Sciatic nerve (tissue), 2 donors: ENCODE measurements at regions not wholly inside any gene's neighbourhood (a gene's known extent, or its start where the extent isn't known, plus 50 kb on each side); places are given as distances from the start of the nearest gene placed in this dataset.
"Not testable (repeated sequence)": the region's sequence is repeated elsewhere in the genome, so short reads cannot be mapped to it uniquely, and the experiment has no call there.

Experiments used
- ATAC-seq: fragments of 200-7000 bp; cut with Tn5 transposase; one replicate; pipeline ENCODE4 v1.9.1; 2020; ENCODE audit warnings: mild to moderate bottlenecking, moderate library complexity
- DNase-seq: peaks from one replicate; pipeline ENCODE4 v3.0.0-alpha.2; 2020; ENCODE audit warnings: low spot score
- intact Hi-C: fragments of 100-400 bp; cut with DNase I; formaldehyde crosslinking; loops from one replicate; pipeline ENCODE4 v1.14.2; 2022
- donor health status: DM: no; HTN: no; CAD: no.
- donor health status: DM: no; HTN: no; CAD: no.

- intact Hi-C loops = no loop called here
- ATAC-seq = no peak
- no peak for DNase-seq
These were observed 1206.0 kb downstream of the OLFM4 start for GRCh38 chr13:54234607-54235006.

- no peak for DNase-seq
- no peak for ATAC-seq
- intact Hi-C loops = no loop called here
These were observed 1213.1 kb downstream of the OLFM4 start for GRCh38 chr13:54241719-54242118.

- no peak for DNase-seq
- no peak for ATAC-seq
- intact Hi-C loops = no loop called here
These were observed 1219.7 kb downstream of the OLFM4 start for GRCh38 chr13:54248306-54248705.

GRCh38 chr13:54261856-54262255, 1233.2 kb downstream of the OLFM4 start:
- DNase-seq (no peak), ATAC-seq (no peak)
- intact Hi-C loops = no loop called here

GRCh38 chr13:54263868-54264267, 1235.3 kb downstream of the OLFM4 start:
- DNase-seq (no peak), ATAC-seq (no peak)
- intact Hi-C loops = no loop called here

GRCh38 chr13:54267253-54267668, 1238.6 kb downstream of the OLFM4 start:
- ATAC-seq, DNase-seq, intact Hi-C loops: not testable (repeated sequence)

GRCh38 chr13:54268013-54268695, 1239.5 kb downstream of the OLFM4 start:
- ATAC-seq, DNase-seq, intact Hi-C loops: not testable (repeated sequence)

GRCh38 chr13:54287062-54287764, 1258.6 kb downstream of the OLFM4 start:
- DNase-seq (no peak), ATAC-seq (no peak)
- intact Hi-C loops = no loop called here

- ATAC-seq (no peak), DNase-seq (no peak)
- intact Hi-C loops = no loop called here
These were observed 1272.5 kb downstream of the OLFM4 start for GRCh38 chr13:54301085-54301484.

- intact Hi-C loops = no loop called here
- DNase-seq (no peak), ATAC-seq (no peak)
These were observed 1276.8 kb downstream of the OLFM4 start for GRCh38 chr13:54305377-54305776.

- intact Hi-C loops = no loop called here
- DNase-seq (no peak), ATAC-seq (no peak)
These were observed 1284.3 kb downstream of the OLFM4 start for GRCh38 chr13:54312885-54313284.

GRCh38 chr13:54317722-54318121, 1289.1 kb downstream of the OLFM4 start:
- intact Hi-C loops = no loop called here
- ATAC-seq (no peak), DNase-seq (no peak)

- intact Hi-C loops = no loop called here
- no peak for ATAC-seq
- no peak for DNase-seq
These were observed 1308.9 kb downstream of the OLFM4 start for GRCh38 chr13:54337540-54337939.

- DNase-seq = no peak
- intact Hi-C loops = no loop called here
- no peak for ATAC-seq
These were observed 1318.9 kb downstream of the OLFM4 start for GRCh38 chr13:54347531-54347930.

- intact Hi-C loops = no loop called here
- DNase-seq (no peak), ATAC-seq (no peak)
These were observed 1327.6 kb downstream of the OLFM4 start for GRCh38 chr13:54356209-54356608.

- ATAC-seq (no peak), DNase-seq (no peak)
- intact Hi-C loops = no loop called here
These were observed 1328.2 kb downstream of the OLFM4 start for GRCh38 chr13:54356849-54357248.

GRCh38 chr13:54357284-54357933, 1328.8 kb downstream of the OLFM4 start:
- intact Hi-C loops = no loop called here
- ATAC-seq (no peak), DNase-seq (no peak)

- intact Hi-C loops = no loop called here
- no peak for DNase-seq
- ATAC-seq = no peak
These were observed 1332.8 kb downstream of the OLFM4 start for GRCh38 chr13:54361460-54361859.

- ATAC-seq = no peak
- intact Hi-C loops = no loop called here
These were observed 1338.1 kb downstream of the OLFM4 start for GRCh38 chr13:54366728-54367127.

GRCh38 chr13:54367639-54368271, 1339.1 kb downstream of the OLFM4 start:
- no peak for ATAC-seq
- intact Hi-C loops = no loop called here
- no peak for DNase-seq

More at GRCh38 chr13:54366728-54367127, 1338.1 kb downstream of the OLFM4 start:
- no peak for DNase-seq
